Panc1 (cell line): ENCODE measurements at regions not wholly inside any gene's neighbourhood (a gene's known extent, or its start where the extent isn't known, plus 50 kb on each side); places are given as distances from the start of the nearest gene placed in this dataset.

Experiments
- ATAC-seq: fragments of 200-7000 bp; cut with Tn5 transposase; 2 replicates; pipeline ENCODE4 v1.9.1; 2020; ENCODE audit warnings: mild to moderate bottlenecking, moderate library complexity
- BruUV-seq: library from RNA; stranded (reverse); fragments of 400-500 nt; replicated peaks from 2 replicates; lab custom pipeline; 2021; lab: Mats Ljungman, UMichigan
- CTCF ChIA-PET: fragments of 300-600 bp; sonication (Branson Sonifier 250); formaldehyde crosslinking; loops from one replicate; lab custom pipeline; 2022; ENCODE audit warnings: antibody characterized with exemption; lab: Charles Lee
- POLR2A ChIA-PET: fragments of 300-600 bp; sonication (Branson Sonifier 250); formaldehyde crosslinking; loops from one replicate; lab custom pipeline; 2022; ENCODE audit warnings: antibody characterized with exemption; lab: Charles Lee
- DNase-seq: peaks from one replicate; pipeline ENCODE4 v3.0.0-alpha.2; 2010; ENCODE audit warnings: low read depth, low spot score
- H3K27ac ChIP-seq: 2 replicates; pipeline ENCODE4 v1.5.1; 2011; ENCODE audit warnings: mild to moderate bottlenecking, low read length, inconsistent platforms
- H3K27me3 ChIP-seq: fragments of 200-500 bp; sonication (Bioruptor generic); 2 replicates; pipeline ENCODE4 v1.6.0; 2014; ENCODE audit warnings: low read length, inconsistent platforms; ENCODE audit not compliant: control insufficient read depth, insufficient read depth
- H3K36me3 ChIP-seq: fragments of 200-500 bp; sonication (Bioruptor generic); 2 replicates; pipeline ENCODE4 v1.5.1; 2014; ENCODE audit warnings: inconsistent platforms, mild to moderate bottlenecking, low read length, moderate library complexity; ENCODE audit not compliant: control insufficient read depth, insufficient read depth
- H3K4me1 ChIP-seq: 2 replicates; pipeline ENCODE4 v1.5.1; 2011; ENCODE audit warnings: inconsistent platforms, mild to moderate bottlenecking, low read length, moderate library complexity; ENCODE audit not compliant: control insufficient read depth, insufficient read depth
- H3K4me3 ChIP-seq, 2 experiments: 2 replicates each; pipeline ENCODE4 v1.5.1; 2011 to 2012; ENCODE audit warnings: low read depth in 2 of 2, low read length in 2 of 2, mild to moderate bottlenecking in 2 of 2, inconsistent platforms in 1 of 2, moderate library complexity in 1 of 2
- H3K9me3 ChIP-seq: fragments of 200-500 bp; sonication (Bioruptor generic); 2 replicates; pipeline ENCODE4 v1.5.1; 2014; ENCODE audit warnings: low read depth, mild to moderate bottlenecking, inconsistent platforms, low read length, moderate library complexity; ENCODE audit not compliant: control insufficient read depth, insufficient read depth
- POLR2AphosphoS5 ChIP-seq: IDR thresholded peaks from 2 replicates; pipeline ENCODE4 v1.6.1; 2012; ENCODE audit warnings: mild to moderate bottlenecking, low read depth, low read length, moderate library complexity
- SIN3A ChIP-seq: IDR thresholded peaks from 2 replicates; pipeline ENCODE4 v1.6.1; 2012; ENCODE audit warnings: low read depth, mild to moderate bottlenecking, low read length, moderate library complexity, borderline replicate concordance; ENCODE audit not compliant: insufficient read depth
- TCF7L2 ChIP-seq: IDR thresholded peaks from 2 replicates; pipeline ENCODE4 v1.6.1; 2011; ENCODE audit warnings: mild to moderate bottlenecking, low read depth, low read length, inconsistent platforms
- in situ Hi-C: cut with HindIII; loops from 2 replicates; pipeline ENCODE4 v1.10.0; 2016; ENCODE audit warnings: low sequenced_read_pairs, low pct_unique_long_range_greater_than_20kb
- intact Hi-C: fragments of 100-400 bp; cut with micrococcal nuclease; formaldehyde crosslinking; loops from one replicate; pipeline ENCODE4 v1.10.0; 2022; ENCODE audit not compliant: unreplicated experiment
- TF ChIP-seq, protein P1 (sequence below), 2 experiments: IDR thresholded peaks; 2 replicates each; pipeline ENCODE4 v1.6.1; 2011 to 2012; ENCODE audit warnings: low read depth in 2 of 2, control low read depth in 1 of 2, low read length in 1 of 2, mild to moderate bottlenecking in 1 of 2, moderate library complexity in 1 of 2; ENCODE audit not compliant: insufficient read depth in 1 of 2
- TF ChIP-seq, protein P2 (sequence below): fragments of 450-650 bp; IDR thresholded peaks from 2 replicates; pipeline ENCODE4 v1.5.1; 2017; ENCODE audit warnings: mild to moderate bottlenecking

DNA sequence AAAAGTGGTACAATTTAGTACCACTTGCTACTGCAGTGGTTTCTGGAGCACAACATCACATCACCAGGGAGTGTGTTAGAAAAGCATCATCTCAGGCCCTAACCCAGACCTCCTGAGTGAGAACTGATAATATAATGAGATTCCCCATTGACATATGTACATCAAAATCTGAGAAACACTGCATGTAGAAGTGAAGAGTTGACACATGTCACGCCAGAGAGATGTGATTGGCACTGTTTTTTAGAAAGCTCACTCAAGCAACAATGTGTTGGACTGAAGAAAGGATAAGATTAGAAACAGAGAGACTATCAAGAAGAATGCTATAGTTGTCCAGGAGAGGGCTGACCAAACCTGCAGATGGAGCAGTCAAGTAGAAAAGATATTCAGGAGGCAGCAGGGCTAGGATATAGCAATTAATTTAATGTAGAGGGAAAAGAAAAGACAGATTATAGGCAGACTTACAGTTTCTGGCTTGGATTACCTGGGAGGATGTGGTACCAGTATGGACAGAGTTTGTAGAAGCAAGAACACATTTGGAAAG, 324.4 kb upstream of the ADAMTSL1 start:
- DNase-seq = no peak
- Histone ChIP-seq H3K4me3 (no peak overlapping the region), H3K36me3 (no peaks in the 10 kb centered on the region), H3K27ac (no peak overlapping the region), H3K27me3 (no peaks in the 10 kb centered on the region), H3K9me3 (no peaks in the 10 kb centered on the region), H3K4me1 (no peaks in the 10 kb centered on the region)
- TF ChIP-seq, protein P1, sequence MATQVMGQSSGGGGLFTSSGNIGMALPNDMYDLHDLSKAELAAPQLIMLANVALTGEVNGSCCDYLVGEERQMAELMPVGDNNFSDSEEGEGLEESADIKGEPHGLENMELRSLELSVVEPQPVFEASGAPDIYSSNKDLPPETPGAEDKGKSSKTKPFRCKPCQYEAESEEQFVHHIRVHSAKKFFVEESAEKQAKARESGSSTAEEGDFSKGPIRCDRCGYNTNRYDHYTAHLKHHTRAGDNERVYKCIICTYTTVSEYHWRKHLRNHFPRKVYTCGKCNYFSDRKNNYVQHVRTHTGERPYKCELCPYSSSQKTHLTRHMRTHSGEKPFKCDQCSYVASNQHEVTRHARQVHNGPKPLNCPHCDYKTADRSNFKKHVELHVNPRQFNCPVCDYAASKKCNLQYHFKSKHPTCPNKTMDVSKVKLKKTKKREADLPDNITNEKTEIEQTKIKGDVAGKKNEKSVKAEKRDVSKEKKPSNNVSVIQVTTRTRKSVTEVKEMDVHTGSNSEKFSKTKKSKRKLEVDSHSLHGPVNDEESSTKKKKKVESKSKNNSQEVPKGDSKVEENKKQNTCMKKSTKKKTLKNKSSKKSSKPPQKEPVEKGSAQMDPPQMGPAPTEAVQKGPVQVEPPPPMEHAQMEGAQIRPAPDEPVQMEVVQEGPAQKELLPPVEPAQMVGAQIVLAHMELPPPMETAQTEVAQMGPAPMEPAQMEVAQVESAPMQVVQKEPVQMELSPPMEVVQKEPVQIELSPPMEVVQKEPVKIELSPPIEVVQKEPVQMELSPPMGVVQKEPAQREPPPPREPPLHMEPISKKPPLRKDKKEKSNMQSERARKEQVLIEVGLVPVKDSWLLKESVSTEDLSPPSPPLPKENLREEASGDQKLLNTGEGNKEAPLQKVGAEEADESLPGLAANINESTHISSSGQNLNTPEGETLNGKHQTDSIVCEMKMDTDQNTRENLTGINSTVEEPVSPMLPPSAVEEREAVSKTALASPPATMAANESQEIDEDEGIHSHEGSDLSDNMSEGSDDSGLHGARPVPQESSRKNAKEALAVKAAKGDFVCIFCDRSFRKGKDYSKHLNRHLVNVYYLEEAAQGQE (IDR thresholded peaks at IDR 0.05; ENCODE audit: insufficient read depth in 1 of 2, low read depth in 2 of 2, low read length in 1 of 2) = no peak
- TF ChIP-seq, protein P2, sequence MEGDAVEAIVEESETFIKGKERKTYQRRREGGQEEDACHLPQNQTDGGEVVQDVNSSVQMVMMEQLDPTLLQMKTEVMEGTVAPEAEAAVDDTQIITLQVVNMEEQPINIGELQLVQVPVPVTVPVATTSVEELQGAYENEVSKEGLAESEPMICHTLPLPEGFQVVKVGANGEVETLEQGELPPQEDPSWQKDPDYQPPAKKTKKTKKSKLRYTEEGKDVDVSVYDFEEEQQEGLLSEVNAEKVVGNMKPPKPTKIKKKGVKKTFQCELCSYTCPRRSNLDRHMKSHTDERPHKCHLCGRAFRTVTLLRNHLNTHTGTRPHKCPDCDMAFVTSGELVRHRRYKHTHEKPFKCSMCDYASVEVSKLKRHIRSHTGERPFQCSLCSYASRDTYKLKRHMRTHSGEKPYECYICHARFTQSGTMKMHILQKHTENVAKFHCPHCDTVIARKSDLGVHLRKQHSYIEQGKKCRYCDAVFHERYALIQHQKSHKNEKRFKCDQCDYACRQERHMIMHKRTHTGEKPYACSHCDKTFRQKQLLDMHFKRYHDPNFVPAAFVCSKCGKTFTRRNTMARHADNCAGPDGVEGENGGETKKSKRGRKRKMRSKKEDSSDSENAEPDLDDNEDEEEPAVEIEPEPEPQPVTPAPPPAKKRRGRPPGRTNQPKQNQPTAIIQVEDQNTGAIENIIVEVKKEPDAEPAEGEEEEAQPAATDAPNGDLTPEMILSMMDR = no peak
- no peak for TF ChIP-seq SIN3A
- TF ChIP-seq POLR2AphosphoS5 = no peak
- TF ChIP-seq TCF7L2 = no peak
- intact Hi-C loops = no loop called here
- ChIA-PET POLR2A (no interaction called here), CTCF (no interaction called here)
- in situ Hi-C loops = no loop called here
- ATAC-seq = no peak
- no TSS peak for BruUV-seq

DNA sequence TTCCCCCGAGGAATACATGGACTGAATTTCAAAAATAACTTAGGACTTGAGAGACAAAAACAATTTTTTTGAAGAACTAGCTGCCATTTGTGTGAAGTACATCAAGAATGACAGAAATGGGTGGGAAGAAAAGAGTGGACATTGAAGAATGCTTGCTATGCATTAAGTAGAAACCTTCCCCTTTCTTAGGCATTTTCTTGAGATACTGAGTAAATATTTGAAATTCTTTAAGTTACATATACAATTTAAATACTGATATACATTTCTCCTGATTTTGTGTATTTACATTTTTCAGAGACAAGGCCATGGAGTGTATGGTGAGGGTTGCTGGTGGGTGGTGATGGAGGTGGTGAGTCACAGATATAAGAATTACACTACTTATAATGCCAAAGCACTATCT, 319.3 kb upstream of the ADAMTSL1 start:
- ATAC-seq (no peak), DNase-seq (no peak)
- no peaks in the 10 kb centered on the region for H3K27me3 ChIP-seq
- H3K9me3 ChIP-seq = no peaks in the 10 kb centered on the region
- POLR2A ChIA-PET = no interaction called here
- H3K36me3 ChIP-seq = no peaks in the 10 kb centered on the region
- H3K4me1 ChIP-seq = no peaks in the 10 kb centered on the region
- intact Hi-C loops = no loop called here
- no peak overlapping the region for H3K27ac ChIP-seq
- in situ Hi-C loops = no loop called here
- no TSS peak for BruUV-seq
- CTCF ChIA-PET = no interaction called here
- no peak for TF ChIP-seq TCF7L2
- no peak for TF ChIP-seq SIN3A
- TF ChIP-seq, protein P2 = no peak
- TF ChIP-seq, protein P1 (IDR thresholded peaks at IDR 0.05; ENCODE audit: insufficient read depth in 1 of 2, low read depth in 2 of 2, low read length in 1 of 2) = no peak
- TF ChIP-seq POLR2AphosphoS5 = no peak
- H3K4me3 ChIP-seq = no peak overlapping the region
